ENCODE measurements at regions not wholly inside any gene's neighbourhood (a gene's known extent, or its start where the extent isn't known, plus 50 kb on each side); places are given as distances from the start of the nearest gene placed in this dataset.

- no peaks in the 10 kb centered on the region for H3K4me1 ChIP-seq (ENCODE audit: control insufficient read depth, insufficient read depth, low read length, unreplicated experiment)
- H2AFZ ChIP-seq (ENCODE audit: low read length, unreplicated experiment) = no peak overlapping the region
- no peaks in the 10 kb centered on the region for H3K27me3 ChIP-seq (ENCODE audit: insufficient read depth, low read length)
- H3K27ac ChIP-seq (ENCODE audit: low read depth, low read length) = no peak overlapping the region
- H3K36me3 ChIP-seq (ENCODE audit: insufficient read depth, low read length) = no peaks in the 10 kb centered on the region
- no peaks in the 10 kb centered on the region for H3K79me2 ChIP-seq (ENCODE audit: control insufficient read depth, insufficient read depth, low read length, unreplicated experiment)
- H3K4me3 ChIP-seq (ENCODE audit: low read depth, low read length) = no peak overlapping the region
These were observed 271.9 kb upstream of the SPRY2 start for GRCh38 chr13:80612804-80613203.

DNA sequence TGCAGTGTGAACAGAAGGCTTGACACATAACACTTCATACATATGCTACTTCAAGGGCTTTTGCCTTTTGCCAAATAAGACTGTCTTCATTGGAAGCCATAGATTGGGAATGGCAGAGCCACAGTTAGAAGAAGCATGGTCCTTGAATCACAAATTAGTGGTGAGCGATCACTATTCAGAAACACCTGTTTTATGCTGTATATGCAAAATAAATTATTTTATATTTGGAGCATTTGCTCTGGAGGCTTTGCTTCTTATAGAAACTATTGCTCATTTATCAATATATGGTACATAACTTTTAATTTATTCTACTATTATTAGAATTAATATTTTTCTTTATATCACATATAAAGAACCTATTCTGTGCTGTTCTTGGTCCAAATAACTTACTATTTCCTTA is 270.4 kb upstream of the SPRY2 start:
- H3K36me3 ChIP-seq (ENCODE audit: insufficient read depth, low read length) = no peaks in the 10 kb centered on the region
- no peak overlapping the region for H2AFZ ChIP-seq (ENCODE audit: low read length, unreplicated experiment)
- no peaks in the 10 kb centered on the region for H3K79me2 ChIP-seq (ENCODE audit: control insufficient read depth, insufficient read depth, low read length, unreplicated experiment)
- H3K27me3 ChIP-seq (ENCODE audit: insufficient read depth, low read length) = no peaks in the 10 kb centered on the region
- H3K4me3 ChIP-seq (ENCODE audit: low read depth, low read length) = no peak overlapping the region
- H3K4me1 ChIP-seq (ENCODE audit: control insufficient read depth, insufficient read depth, low read length, unreplicated experiment) = no peaks in the 10 kb centered on the region
- H3K27ac ChIP-seq (ENCODE audit: low read depth, low read length) = no peak overlapping the region

GRCh38 chr13:80605716-80606115 is 264.8 kb upstream of the SPRY2 start:
- peaks cover 20% of the 10 kb centered on the region for H3K4me1 ChIP-seq (ENCODE audit: control insufficient read depth, insufficient read depth, low read length, unreplicated experiment)
- no peaks in the 10 kb centered on the region for H3K79me2 ChIP-seq (ENCODE audit: control insufficient read depth, insufficient read depth, low read length, unreplicated experiment)
- H3K27me3 ChIP-seq (ENCODE audit: insufficient read depth, low read length) = no peaks in the 10 kb centered on the region
- no peak overlapping the region for H3K4me3 ChIP-seq (ENCODE audit: low read depth, low read length)
- no peak overlapping the region for H3K27ac ChIP-seq (ENCODE audit: low read depth, low read length)
- H3K36me3 ChIP-seq (ENCODE audit: insufficient read depth, low read length) = no peaks in the 10 kb centered on the region
- H2AFZ ChIP-seq (ENCODE audit: low read length, unreplicated experiment) = peak overlapping the region; percentile 17

DNA sequence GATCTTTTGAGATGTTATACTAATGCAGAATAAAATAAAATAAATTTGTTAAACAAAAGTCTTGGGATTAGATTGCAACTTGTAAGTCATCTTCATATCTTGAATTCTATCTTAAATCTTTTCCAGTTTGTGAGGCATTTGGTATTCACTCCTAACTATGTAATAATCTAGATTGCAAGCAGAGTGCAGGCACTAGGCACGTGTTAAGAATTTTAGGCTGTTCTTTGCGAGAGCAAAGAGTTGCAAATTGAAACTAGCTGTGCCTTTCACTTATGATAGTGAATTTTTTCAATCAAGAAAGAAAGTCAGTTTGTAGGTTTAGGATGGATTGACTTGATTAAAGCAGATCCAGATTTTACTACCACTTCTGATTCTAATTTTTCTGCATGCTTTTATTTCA is 264.1 kb upstream of the SPRY2 start:
- Histone ChIP-seq H3K27me3 (ENCODE audit: insufficient read depth, low read length) (no peaks in the 10 kb centered on the region), H3K4me1 (ENCODE audit: control insufficient read depth, insufficient read depth, low read length, unreplicated experiment) (peaks cover 20% of the 10 kb centered on the region), H3K4me3 (ENCODE audit: low read depth, low read length) (no peak overlapping the region), H2AFZ (ENCODE audit: low read length, unreplicated experiment) (peak overlapping the region; percentile 90), H3K27ac (ENCODE audit: low read depth, low read length) (no peak overlapping the region), H3K36me3 (ENCODE audit: insufficient read depth, low read length) (no peaks in the 10 kb centered on the region), H3K79me2 (ENCODE audit: control insufficient read depth, insufficient read depth, low read length, unreplicated experiment) (no peaks in the 10 kb centered on the region)

- Histone ChIP-seq H3K4me3 (ENCODE audit: low read depth, low read length) (peak overlapping the region; percentile 68), H3K27me3 (ENCODE audit: insufficient read depth, low read length) (no peaks in the 10 kb centered on the region), H3K27ac (ENCODE audit: low read depth, low read length) (peak overlapping the region; percentile 14; the same call in 1 of the 2 replicates), H3K79me2 (ENCODE audit: control insufficient read depth, insufficient read depth, low read length, unreplicated experiment) (no peaks in the 10 kb centered on the region), H3K36me3 (ENCODE audit: insufficient read depth, low read length) (no peaks in the 10 kb centered on the region), H2AFZ (ENCODE audit: low read length, unreplicated experiment) (peak overlapping the region; percentile 90), H3K4me1 (ENCODE audit: control insufficient read depth, insufficient read depth, low read length, unreplicated experiment) (peaks cover 28% of the 10 kb centered on the region)
These were observed 263.2 kb upstream of the SPRY2 start for GRCh38 chr13:80604098-80604497.

DNA sequence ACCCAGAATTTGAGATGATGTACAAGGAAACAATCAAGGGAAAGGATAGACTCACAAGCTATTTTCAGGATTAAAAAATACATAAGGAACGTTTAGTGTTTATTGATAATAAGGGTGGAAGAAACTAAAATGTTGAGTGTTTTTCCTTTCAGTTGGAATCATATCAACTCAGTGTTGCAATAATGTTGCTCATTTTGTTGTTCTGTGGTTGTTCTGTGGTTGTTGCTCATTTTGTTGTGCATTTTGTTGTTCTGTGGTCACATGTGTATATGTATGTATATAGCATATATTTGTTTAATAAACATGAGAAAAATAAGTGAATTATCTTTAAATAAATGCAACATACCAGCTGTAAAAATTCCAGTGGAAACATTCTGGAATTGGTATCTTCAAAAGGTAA is 262.4 kb upstream of the SPRY2 start:
- no peak overlapping the region for H3K4me3 ChIP-seq (ENCODE audit: low read depth, low read length)
- H3K27me3 ChIP-seq (ENCODE audit: insufficient read depth, low read length) = no peaks in the 10 kb centered on the region
- no peaks in the 10 kb centered on the region for H3K79me2 ChIP-seq (ENCODE audit: control insufficient read depth, insufficient read depth, low read length, unreplicated experiment)
- H2AFZ ChIP-seq (ENCODE audit: low read length, unreplicated experiment) = peak overlapping the region; percentile 90
- no peak overlapping the region for H3K27ac ChIP-seq (ENCODE audit: low read depth, low read length)
- peaks cover 32% of the 10 kb centered on the region for H3K4me1 ChIP-seq (ENCODE audit: control insufficient read depth, insufficient read depth, low read length, unreplicated experiment)
- H3K36me3 ChIP-seq (ENCODE audit: insufficient read depth, low read length) = no peaks in the 10 kb centered on the region

- Histone ChIP-seq H3K36me3 (ENCODE audit: insufficient read depth, low read length) (no peaks in the 10 kb centered on the region), H3K27me3 (ENCODE audit: insufficient read depth, low read length) (no peaks in the 10 kb centered on the region), H2AFZ (ENCODE audit: low read length, unreplicated experiment) (peak overlapping the region; percentile 28), H3K79me2 (ENCODE audit: control insufficient read depth, insufficient read depth, low read length, unreplicated experiment) (no peaks in the 10 kb centered on the region), H3K4me1 (ENCODE audit: control insufficient read depth, insufficient read depth, low read length, unreplicated experiment) (peaks cover 29% of the 10 kb centered on the region), H3K27ac (ENCODE audit: low read depth, low read length) (no peak overlapping the region), H3K4me3 (ENCODE audit: low read depth, low read length) (no peak overlapping the region)
These were observed 258.8 kb upstream of the SPRY2 start for GRCh38 chr13:80599765-80600164.

DNA sequence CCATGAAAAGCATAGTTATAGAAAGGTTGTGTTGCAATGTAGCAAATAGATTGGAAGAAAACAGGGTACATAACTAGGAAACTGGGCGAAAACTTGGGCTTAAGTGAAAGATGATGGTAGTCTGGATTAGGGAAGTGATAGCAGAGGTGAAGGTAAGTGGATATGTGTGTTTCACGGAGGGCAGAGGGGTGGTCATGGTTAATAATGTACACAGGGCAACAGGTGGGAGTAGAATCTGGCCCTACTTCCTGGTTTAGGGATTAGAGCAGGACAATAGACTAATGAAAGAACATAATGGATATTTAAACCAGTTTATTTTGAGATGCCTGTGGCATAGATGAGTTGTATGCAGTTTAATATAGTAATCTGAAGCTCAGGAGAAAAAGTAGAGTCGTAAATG is 257.3 kb upstream of the SPRY2 start:
- no peaks in the 10 kb centered on the region for H3K27me3 ChIP-seq (ENCODE audit: insufficient read depth, low read length)
- H3K79me2 ChIP-seq (ENCODE audit: control insufficient read depth, insufficient read depth, low read length, unreplicated experiment) = no peaks in the 10 kb centered on the region
- H3K27ac ChIP-seq (ENCODE audit: low read depth, low read length) = no peak overlapping the region
- H3K36me3 ChIP-seq (ENCODE audit: insufficient read depth, low read length) = no peaks in the 10 kb centered on the region
- H3K4me3 ChIP-seq (ENCODE audit: low read depth, low read length) = no peak overlapping the region
- peaks cover 14% of the 10 kb centered on the region for H3K4me1 ChIP-seq (ENCODE audit: control insufficient read depth, insufficient read depth, low read length, unreplicated experiment)
- no peak overlapping the region for H2AFZ ChIP-seq (ENCODE audit: low read length, unreplicated experiment)

DNA sequence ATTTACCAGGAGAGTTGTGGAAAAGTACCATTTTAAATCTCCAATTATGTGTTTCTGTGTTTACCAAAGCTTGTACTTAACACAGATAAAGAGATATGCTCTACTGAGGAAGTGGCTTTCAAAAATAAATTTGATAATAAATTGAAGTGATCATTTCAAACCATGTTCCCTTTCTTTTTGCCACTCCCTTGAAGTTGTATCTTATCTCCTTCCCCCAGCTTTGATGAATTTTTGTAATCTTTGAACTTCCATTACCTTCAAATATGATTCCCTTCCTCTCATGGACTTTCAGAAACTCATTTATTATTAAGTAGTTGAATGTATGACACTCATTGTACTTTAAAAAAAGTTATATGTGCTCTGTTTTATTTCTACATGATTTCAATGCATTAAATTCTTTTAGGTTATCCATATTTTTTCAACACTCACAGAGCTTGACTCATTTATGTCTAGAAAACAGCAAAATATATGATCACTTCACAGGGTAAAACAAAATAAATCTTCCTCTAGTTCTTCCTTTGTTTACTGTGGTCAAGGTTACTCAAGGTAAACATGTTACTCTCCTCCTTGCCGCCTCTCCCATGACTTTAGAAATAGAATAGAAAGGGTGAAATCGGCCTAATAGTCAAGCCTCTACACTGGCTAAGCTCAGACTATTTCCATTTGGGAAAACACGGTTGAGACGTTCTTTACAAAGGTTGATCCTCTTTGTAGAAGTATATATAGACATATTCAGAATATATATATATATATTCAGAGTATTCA is 251.2 kb upstream of the SPRY2 start:
- no peaks in the 10 kb centered on the region for H3K79me2 ChIP-seq (ENCODE audit: control insufficient read depth, insufficient read depth, low read length, unreplicated experiment)
- H3K27ac ChIP-seq (ENCODE audit: low read depth, low read length) = no peak overlapping the region
- no peak overlapping the region for H2AFZ ChIP-seq (ENCODE audit: low read length, unreplicated experiment)
- no peaks in the 10 kb centered on the region for H3K4me1 ChIP-seq (ENCODE audit: control insufficient read depth, insufficient read depth, low read length, unreplicated experiment)
- no peaks in the 10 kb centered on the region for H3K36me3 ChIP-seq (ENCODE audit: insufficient read depth, low read length)
- no peaks in the 10 kb centered on the region for H3K27me3 ChIP-seq (ENCODE audit: insufficient read depth, low read length)
- no peak overlapping the region for H3K4me3 ChIP-seq (ENCODE audit: low read depth, low read length)

GRCh38 chr13:80590551-80590950 is 249.6 kb upstream of the SPRY2 start:
- no peak overlapping the region for H3K27ac ChIP-seq (ENCODE audit: low read depth, low read length)
- no peaks in the 10 kb centered on the region for H3K79me2 ChIP-seq (ENCODE audit: control insufficient read depth, insufficient read depth, low read length, unreplicated experiment)

DNA sequence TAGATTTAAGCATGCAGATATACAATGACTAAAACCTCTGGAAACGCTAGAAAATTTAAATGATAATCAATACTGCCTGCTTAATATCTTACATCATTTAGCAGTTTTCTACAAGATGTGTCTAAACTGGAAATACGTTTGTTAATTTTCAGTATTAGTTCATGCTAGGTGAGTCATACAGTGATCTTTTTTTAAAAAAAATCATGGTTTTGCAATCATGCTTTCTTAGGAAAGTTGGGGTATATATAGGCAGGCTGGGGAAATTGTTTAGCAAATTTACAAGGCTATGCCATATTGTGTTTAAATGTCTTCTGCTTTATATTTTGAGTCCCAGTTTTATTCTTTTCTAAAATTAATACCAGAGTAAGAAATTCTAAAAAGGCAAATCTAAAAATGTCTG is 245.4 kb upstream of the SPRY2 start:
- Histone ChIP-seq H3K36me3 (ENCODE audit: insufficient read depth, low read length) (no peaks in the 10 kb centered on the region), H3K27ac (ENCODE audit: low read depth, low read length) (no peak overlapping the region), H3K79me2 (ENCODE audit: control insufficient read depth, insufficient read depth, low read length, unreplicated experiment) (no peaks in the 10 kb centered on the region), H3K27me3 (ENCODE audit: insufficient read depth, low read length) (no peaks in the 10 kb centered on the region), H3K4me1 (ENCODE audit: control insufficient read depth, insufficient read depth, low read length, unreplicated experiment) (no peaks in the 10 kb centered on the region), H3K4me3 (ENCODE audit: low read depth, low read length) (no peak overlapping the region), H2AFZ (ENCODE audit: low read length, unreplicated experiment) (no peak overlapping the region)

More at GRCh38 chr13:80590551-80590950, 249.6 kb upstream of the SPRY2 start:
- Histone ChIP-seq H3K27me3 (ENCODE audit: insufficient read depth, low read length) (no peaks in the 10 kb centered on the region), H2AFZ (ENCODE audit: low read length, unreplicated experiment) (no peak overlapping the region), H3K4me3 (ENCODE audit: low read depth, low read length) (no peak overlapping the region), H3K4me1 (ENCODE audit: control insufficient read depth, insufficient read depth, low read length, unreplicated experiment) (no peaks in the 10 kb centered on the region), H3K36me3 (ENCODE audit: insufficient read depth, low read length) (no peaks in the 10 kb centered on the region)

Measured in ACC112 (cell line).